K562 (cell line): ENCODE measurements at regions not wholly inside any gene's neighbourhood (a gene's known extent, or its start where the extent isn't known, plus 50 kb on each side); places are given as distances from the start of the nearest gene placed in this dataset.

Experiments used
- CCAR2 ChIP-seq: fragments of 200-400 bp; formaldehyde crosslinking; IDR thresholded peaks from 2 replicates; pipeline ENCODE4 v1.6.1; 2017; ENCODE audit warnings: mild to moderate bottlenecking, low read depth, low read length
- CREB1 ChIP-seq, 2 experiments: sonication (generic) in 1 of 2; formaldehyde crosslinking in 1 of 2; IDR thresholded peaks; 2 replicates each; pipeline versions ENCODE4 v1.6.1 to v1.8.0; 2012 to 2022; ENCODE audit warnings: inconsistent platforms in 1 of 2, mild to moderate bottlenecking in 1 of 2, missing genetic modification reagents in 1 of 2, moderate library complexity in 1 of 2
- E2F5 ChIP-seq: sonication (generic); formaldehyde crosslinking; IDR thresholded peaks from 2 replicates; pipeline ENCODE4 v1.8.0; 2022; ENCODE audit warnings: mild to moderate bottlenecking, missing genetic modification reagents
- HLTF ChIP-seq: fragments of 450-650 bp; IDR thresholded peaks from 2 replicates; pipeline ENCODE4 v1.6.1; 2016
- HSF4 ChIP-seq: fragments of 250-450 bp; sonication (Bioruptor Pico); IDR thresholded peaks from 2 replicates; pipeline ENCODE4 v2.1.2; 2022; ENCODE audit warnings: mild to moderate bottlenecking, moderate library complexity, borderline replicate concordance
- KDM5B ChIP-seq: fragments of 200-600 bp; sonication (generic); IDR thresholded peaks from 2 replicates; pipeline ENCODE4 v1.6.1; 2012; ENCODE audit warnings: low read depth, mild to moderate bottlenecking, moderate library complexity, low read length, control low read depth, inconsistent platforms; ENCODE audit not compliant: insufficient replicate concordance
- PATZ1 ChIP-seq: fragments of 250-450 bp; sonication (Bioruptor Pico); IDR thresholded peaks from 2 replicates; pipeline ENCODE4 v1.5.0; 2020; ENCODE audit warnings: mild to moderate bottlenecking, borderline replicate concordance
- PBX2 ChIP-seq, 2 experiments: IDR thresholded peaks in 1 of 2; conservative IDR thresholded peaks in 1 of 2; 2 replicates each; pipeline ENCODE4 v1.6.1; 2016; ENCODE audit warnings: low read depth in 2 of 2, mild to moderate bottlenecking in 1 of 2, missing compliant biosample characterization in 1 of 2, missing genetic modification characterization in 1 of 2, moderate library complexity in 1 of 2
- RFX1 ChIP-seq: fragments of 450-650 bp; IDR thresholded peaks from 2 replicates; pipeline ENCODE4 v1.6.1; 2016; ENCODE audit warnings: mild to moderate bottlenecking, moderate library complexity
- STAT5B ChIP-seq: fragments of 250-450 bp; sonication (Bioruptor Pico); IDR thresholded peaks from 2 replicates; pipeline ENCODE4 v1.8.0; 2021; ENCODE audit warnings: mild to moderate bottlenecking, inconsistent platforms
- TCFL5 ChIP-seq: fragments of 250-450 bp; sonication (Bioruptor Pico); conservative IDR thresholded peaks from 2 replicates; pipeline ENCODE4 v1.6.1; 2021; ENCODE audit warnings: mild to moderate bottlenecking, moderate library complexity, matching md5 sums
- USF2 ChIP-seq: sonication (generic); formaldehyde crosslinking; IDR thresholded peaks from 2 replicates; pipeline ENCODE4 v1.5.0; 2020; ENCODE audit warnings: missing genetic modification reagents
- ZNF175 ChIP-seq: fragments of 200-800 bp; sonication (Bioruptor generic); IDR thresholded peaks from 2 replicates; pipeline ENCODE4 v1.6.1; 2016; ENCODE audit warnings: low read depth, mild to moderate bottlenecking, missing genetic modification characterization, missing compliant biosample characterization
- ZNF253 ChIP-seq: fragments of 250-450 bp; sonication (Bioruptor Pico); conservative IDR thresholded peaks from 2 replicates; pipeline ENCODE4 v1.6.1; 2021; ENCODE audit warnings: mild to moderate bottlenecking
- ZNF280A ChIP-seq: fragments of 450-650 bp; IDR thresholded peaks from 2 replicates; pipeline ENCODE4 v1.6.1; 2018; ENCODE audit warnings: mild to moderate bottlenecking, low read depth; ENCODE audit not compliant: partially characterized antibody
- ZNF311 ChIP-seq: fragments of 250-450 bp; sonication (Bioruptor Pico); IDR thresholded peaks from 2 replicates; pipeline ENCODE4 v1.4.0; 2020; ENCODE audit warnings: mild to moderate bottlenecking, moderate library complexity
- ZNF395 ChIP-seq: fragments of 200-800 bp; sonication (Bioruptor generic); IDR thresholded peaks from 2 replicates; pipeline ENCODE4 v1.6.1; 2017; ENCODE audit warnings: missing genetic modification characterization, missing compliant biosample characterization
- ZNF695 ChIP-seq: fragments of 450-650 bp; formaldehyde crosslinking; IDR thresholded peaks from 2 replicates; pipeline ENCODE4 v1.4.0; 2020; ENCODE audit warnings: mild to moderate bottlenecking, moderate library complexity

GRCh38 chr3:124621498-124621897 lies 108.8 kb upstream of the UMPS start (continued):
- TF ChIP-seq ZNF175: 0 out of 2 replicates have a peak, but pooled peaks have one; percentile 47
- no peak for TF ChIP-seq ZNF695 (CRISPR knock-in tag)
- TF ChIP-seq KDM5B: no peak
- no peak for TF ChIP-seq PBX2 (CRISPR knock-in tag; IDR thresholded peaks at IDR 0.05; ENCODE audit: low read depth)
- TF ChIP-seq PBX2 (tag; conservative IDR thresholded peaks at IDR 0.05; ENCODE audit: low read depth): no peak
- TF ChIP-seq CREB1 (IDR thresholded peaks at IDR 0.05): no peak
- TF ChIP-seq CREB1 (CRISPR knock-in tag; IDR thresholded peaks at IDR 0.05): no peak
- peak; percentile 74; the same call in 1 of the 2 replicates for TF ChIP-seq ZNF311
- TF ChIP-seq ZNF395 (CRISPR knock-in tag): 0 out of 2 replicates have a peak, but pooled peaks have one; percentile 26
- TF ChIP-seq PATZ1 (CRISPR knock-in tag): no peak
- TF ChIP-seq ZNF253 (CRISPR knock-in tag): no peak
- TF ChIP-seq CCAR2: no peak
- no peak for TF ChIP-seq HLTF
- no peak for TF ChIP-seq ZNF280A
- no peak for TF ChIP-seq USF2 (CRISPR knock-in tag)
- TF ChIP-seq STAT5B: no peak
- TF ChIP-seq E2F5 (CRISPR knock-in tag): no peak
- peak; percentile 90 for TF ChIP-seq RFX1
- no peak for TF ChIP-seq HSF4 (CRISPR knock-in tag)
- TF ChIP-seq TCFL5 (CRISPR knock-in tag): no peak
